Hippocampal formation (tissue), 2 donors: ENCODE measurements at regions not wholly inside any gene's neighbourhood (a gene's known extent, or its start where the extent isn't known, plus 50 kb on each side); places are given as distances from the start of the nearest gene placed in this dataset.
"Not testable (repeated sequence)": the region's sequence is repeated elsewhere in the genome, so short reads cannot be mapped to it uniquely, and the experiment has no call there.

ENCODE experiments used
- DNase-seq, 2 donors: peaks; one replicate each; lab custom pipeline; 2025; lab: John Stamatoyannopoulos, UW

GRCh38 chr5:126046846-126047571 is 376.2 kb upstream of the GRAMD2B start:
- no peak for DNase-seq

DNA sequence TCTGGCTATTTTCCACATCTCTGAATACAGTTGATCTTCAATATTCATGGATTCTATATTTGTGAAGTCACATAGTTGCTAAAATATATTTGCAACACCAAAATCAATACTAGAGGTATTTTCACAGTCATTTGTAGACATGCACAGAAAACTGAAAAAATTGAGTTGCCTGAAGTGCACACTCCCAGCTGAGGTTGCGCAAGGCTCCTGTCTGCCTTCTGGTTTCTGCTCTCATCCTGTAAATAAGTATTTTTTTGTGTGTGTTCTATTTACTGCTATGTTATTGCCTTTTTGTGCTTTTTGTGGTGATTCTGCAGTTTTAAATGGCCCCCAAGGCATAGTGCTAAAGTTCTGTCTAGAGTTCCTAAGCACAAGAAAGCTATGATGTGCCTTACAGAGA is 371.1 kb upstream of the GRAMD2B start:
- DNase-seq, result no peak

- no peak for DNase-seq
Measured at GRCh38 chr5:126052791-126053190, 370.4 kb upstream of the GRAMD2B start.

DNA sequence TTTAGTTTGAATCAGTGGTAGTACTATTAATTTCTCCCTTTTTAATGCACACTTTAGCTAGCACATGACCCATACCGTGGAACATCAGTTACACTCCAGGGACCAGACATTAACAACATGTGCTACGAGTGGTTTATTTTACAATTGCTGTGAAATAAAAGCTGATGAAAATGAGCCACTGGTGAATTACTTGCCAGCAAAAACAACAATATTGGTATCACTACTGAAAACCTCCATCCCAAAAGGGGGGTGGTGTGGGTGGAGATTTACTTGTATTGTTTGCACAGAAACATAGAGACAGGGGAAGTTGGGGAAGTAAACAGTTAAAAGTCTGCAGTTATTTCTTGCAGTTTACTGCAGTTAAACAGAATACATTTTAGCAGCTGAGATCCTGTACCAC is 369.6 kb upstream of the GRAMD2B start:
- DNase-seq, result no peak

DNA sequence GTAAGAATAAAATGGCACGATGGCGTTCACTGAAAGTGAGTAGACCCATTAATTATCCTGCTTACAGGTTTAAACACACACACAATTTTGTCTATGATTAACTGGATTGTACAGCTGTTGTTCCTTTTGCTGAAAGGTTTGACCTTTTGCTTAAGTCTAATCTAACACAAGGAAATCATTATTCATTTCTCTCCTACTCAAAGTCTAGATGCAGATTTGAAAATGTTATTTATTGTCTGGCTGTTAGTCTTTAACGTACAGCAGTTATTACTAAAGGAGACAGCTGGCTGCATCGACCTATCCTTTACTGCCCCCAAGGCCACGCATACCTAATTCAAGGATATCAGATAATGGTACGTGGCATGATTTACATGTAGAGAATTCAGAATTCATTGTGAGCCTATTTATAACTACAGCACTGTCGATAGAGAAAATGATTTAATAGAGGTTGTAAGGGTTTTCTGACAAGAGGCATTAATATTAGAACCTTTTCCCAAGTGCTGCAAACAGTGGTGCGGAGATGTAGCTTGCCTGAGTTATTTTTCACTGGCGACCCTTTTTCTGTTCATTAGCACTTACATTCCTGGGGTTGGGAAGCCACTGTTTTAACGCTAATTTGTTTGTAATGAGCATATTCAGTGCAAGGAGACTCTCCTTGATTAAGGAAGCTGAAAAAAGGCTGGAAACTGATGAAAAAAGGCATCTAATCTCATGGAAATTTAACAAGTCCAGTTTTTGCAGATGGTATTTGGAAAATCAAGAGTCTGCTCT is 368.4 kb upstream of the GRAMD2B start:
- no peak for DNase-seq

DNA sequence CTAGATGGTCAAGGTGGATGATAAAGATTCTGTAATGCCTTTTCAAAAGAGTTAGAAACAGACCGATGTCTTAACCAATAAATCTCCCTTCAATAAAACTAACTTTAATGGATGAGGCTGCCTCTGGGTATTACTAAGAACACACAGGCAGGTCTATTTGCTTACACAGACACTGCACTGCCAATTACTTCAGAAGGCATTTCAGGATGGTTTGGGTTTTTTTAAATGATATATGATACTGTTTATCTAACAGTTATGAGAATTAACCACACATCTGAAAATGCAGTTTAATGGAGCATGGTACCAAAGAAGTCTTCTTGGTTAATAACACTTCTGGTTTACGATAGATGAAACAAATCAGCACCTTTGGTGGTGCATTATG is 367.9 kb upstream of the GRAMD2B start:
- no peak for DNase-seq

GRCh38 chr5:126056352-126056751 is 366.9 kb upstream of the GRAMD2B start:
- DNase-seq, result no peak

DNA sequence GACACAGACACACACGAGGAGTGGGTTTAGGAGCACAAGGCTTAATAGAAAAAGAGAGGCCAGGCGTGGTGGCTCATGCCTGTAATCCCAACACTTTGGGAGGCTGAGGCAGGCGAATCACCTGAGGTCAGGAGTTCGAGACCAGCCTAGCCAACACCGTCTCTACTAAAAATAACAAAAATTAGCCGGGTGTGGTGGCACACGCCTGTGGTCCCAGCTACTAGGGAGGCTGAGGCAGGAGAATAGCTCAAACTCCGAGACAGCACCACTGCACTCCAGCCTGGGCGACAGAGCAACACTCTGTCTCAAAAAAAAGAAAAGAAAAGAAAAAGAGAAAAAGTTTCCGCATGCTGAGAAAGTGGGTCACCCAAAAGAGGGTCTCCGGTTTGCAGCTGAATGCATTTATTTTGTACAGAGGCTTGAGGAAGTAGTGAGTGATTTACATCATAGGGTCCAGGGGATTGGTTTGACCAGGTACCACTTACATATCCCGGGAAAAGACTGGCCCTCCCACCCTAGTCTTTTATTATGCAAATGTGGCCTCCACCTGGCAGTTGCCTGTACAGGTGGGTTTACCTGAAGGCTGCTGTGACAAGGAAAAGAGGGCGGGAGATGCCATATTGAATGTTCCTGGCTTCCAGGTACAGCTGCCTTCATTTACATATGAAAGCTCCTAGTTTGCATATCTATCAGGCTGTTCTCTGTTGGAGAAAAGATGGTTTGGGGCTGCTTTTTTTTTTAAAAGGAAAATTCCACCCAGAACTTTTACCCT is 366.2 kb upstream of the GRAMD2B start:
- DNase-seq, result no peak

GRCh38 chr5:126058392-126058791 is 364.8 kb upstream of the GRAMD2B start:
- not testable (repeated sequence) for DNase-seq

DNA sequence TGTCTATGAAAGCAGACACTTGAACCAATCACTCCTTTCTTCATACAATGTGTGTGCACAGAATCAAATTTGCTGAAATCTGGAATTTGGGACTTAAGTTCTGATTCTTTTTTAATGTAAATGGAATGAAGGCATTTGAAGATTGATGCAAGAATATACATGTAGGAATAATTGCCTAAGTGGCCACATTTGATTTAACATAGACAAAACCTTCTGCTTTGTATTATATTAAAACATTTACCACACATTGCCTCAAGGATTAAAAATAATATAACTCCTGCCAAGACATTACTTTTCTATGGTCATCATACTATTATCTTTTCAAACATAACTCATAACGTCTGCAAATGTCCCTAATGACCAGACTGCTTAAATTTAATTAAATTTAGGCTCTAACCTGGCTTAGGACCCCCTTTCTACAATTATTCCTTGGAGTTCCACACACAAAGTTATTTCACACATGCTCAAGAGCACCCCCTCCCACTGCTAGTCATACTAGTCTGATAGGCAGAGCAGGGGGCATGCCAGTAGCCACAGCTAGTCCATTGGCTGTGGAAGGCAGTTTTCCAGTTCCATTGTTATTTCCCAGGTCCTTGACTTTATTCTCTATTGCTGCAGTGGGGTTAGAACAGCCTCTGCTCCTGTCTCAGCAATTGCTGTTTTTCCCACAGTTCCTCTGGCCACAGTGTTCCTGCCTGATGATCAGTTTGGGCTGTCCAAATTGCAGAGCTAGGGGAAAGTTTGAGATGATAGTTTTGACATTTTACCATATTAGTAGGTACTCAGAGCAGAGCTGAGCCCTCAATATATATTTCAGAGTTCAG is 360.6 kb upstream of the GRAMD2B start:
- no peak for DNase-seq

DNA sequence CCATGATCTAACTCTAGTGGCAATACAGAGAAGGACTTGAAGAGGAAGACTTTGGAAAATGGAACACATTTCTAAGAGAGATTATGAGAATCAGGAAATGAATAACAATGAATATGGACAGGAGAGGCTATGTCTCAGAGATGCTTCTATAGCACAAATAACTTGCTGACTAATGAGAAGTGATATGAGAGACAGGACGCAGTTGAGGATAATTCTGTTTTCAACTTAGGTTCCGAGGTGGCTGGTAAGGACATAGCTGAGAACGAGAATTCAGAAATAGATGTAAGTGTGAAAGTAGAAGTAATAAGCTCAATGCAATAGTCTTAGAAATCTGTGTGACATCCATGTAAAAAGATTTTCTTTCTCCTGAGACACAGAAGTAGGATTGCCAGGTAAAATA is 358.1 kb upstream of the GRAMD2B start:
- DNase-seq, result no peak

- no peak for DNase-seq
Measured at GRCh38 chr5:126066836-126067235, 356.4 kb upstream of the GRAMD2B start.

- no peak for DNase-seq
Measured at GRCh38 chr5:126067404-126067803, 355.8 kb upstream of the GRAMD2B start.

DNA sequence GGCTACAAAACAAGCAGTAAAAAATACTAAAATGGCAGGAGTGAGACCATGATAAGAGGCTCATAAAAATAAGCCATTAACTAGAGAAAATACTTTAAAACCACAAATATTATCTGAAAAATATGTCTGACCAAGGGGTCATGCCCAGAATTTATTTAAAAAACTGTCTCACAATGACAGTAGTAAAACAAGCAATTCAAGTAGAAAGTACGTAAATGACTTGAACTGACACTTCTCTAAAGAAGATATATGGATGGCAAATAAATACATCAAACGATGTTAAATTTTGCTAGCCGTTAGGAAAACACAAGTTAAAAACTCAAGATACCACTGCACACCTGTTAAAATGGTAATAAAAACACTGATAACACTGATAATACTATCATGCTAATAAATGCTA is 353.9 kb upstream of the GRAMD2B start:
- no peak for DNase-seq

DNA sequence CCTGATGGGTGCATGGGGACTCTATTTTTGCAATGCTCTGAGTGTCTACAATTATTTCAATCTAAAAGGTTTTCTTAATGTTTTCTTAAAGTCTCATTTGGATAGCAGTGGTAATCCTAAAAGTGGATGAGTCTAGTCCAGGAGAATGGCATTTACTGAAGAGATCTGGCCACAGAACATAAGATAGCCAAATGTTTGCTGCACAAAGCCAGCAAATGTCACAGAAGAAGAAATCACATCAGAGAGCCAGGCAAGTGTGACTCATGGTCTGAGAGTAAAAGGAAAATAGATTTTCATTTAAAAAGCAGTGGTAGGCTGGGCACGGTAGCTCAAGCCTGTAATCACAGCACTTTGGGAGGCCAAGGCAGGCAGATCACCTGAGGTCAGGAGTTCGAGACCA is 352.7 kb upstream of the GRAMD2B start:
- no peak for DNase-seq

GRCh38 chr5:126074538-126074937 is 348.7 kb upstream of the GRAMD2B start:
- no peak for DNase-seq

- no peak for DNase-seq
Measured at GRCh38 chr5:126079266-126079665, 343.9 kb upstream of the GRAMD2B start.

GRCh38 chr5:126081209-126081608 is 342.0 kb upstream of the GRAMD2B start:
- no peak for DNase-seq

DNA sequence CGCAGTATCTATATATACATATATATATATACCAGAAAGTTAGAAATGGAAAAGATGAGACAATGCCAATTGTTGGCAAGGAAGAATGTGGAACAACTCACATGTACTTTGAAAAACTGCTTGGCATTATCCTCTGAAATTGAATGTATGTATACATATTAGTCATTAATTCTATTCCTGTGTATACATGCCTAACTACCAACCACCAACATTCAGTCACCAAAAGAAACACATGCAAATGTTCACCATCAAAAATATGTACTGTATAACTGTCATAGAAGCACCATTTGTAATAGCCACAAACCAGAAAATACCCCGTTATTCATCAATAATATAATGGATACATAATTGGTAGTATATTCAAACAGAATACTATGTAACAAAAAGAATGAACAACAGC is 330.2 kb upstream of the GRAMD2B start:
- no peak for DNase-seq

GRCh38 chr5:126093718-126094117 is 329.5 kb upstream of the GRAMD2B start:
- DNase-seq, result no peak

GRCh38 chr5:126094991-126095390 is 328.2 kb upstream of the GRAMD2B start:
- no peak for DNase-seq

DNA sequence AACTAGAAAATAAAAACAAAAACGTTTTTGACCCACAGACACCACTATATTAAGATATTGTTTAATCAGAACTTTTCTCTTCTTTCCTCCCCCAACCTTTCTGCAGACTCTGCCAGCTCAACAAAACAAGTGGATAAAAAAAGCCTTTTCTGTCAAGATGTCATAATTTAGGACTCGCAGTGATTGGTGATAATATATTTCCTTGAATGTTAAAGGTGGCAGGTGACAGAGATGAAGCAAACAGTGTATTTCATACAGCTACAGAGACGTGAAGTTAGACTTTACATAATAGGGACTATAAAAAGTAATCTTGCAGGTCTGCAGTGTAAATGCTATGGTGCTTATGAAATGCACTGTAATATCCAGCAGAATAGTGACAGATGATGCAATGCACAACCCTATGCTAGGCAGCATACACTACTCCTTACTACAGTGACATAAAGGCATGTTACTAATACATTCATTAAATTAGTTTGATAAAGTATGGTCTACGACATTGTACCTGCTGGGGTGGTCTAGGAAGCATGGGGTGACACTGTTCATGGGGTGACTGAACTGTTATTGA is 326.7 kb upstream of the GRAMD2B start:
- no peak for DNase-seq
